ENCODE measurements at regions not wholly inside any gene's neighbourhood (a gene's known extent, or its start where the extent isn't known, plus 50 kb on each side); places are given as distances from the start of the nearest gene placed in this dataset.

- Histone ChIP-seq H3K4me3 (ENCODE audit: low read depth in 1 of 2, low read length in 2 of 2) (no peak overlapping the region), H3K9me3 (ENCODE audit: control insufficient read depth in 1 of 2, low read length in 2 of 2) (no peaks in the 10 kb centered on the region), H3K4me1 (ENCODE audit: control insufficient read depth in 1 of 2, insufficient read depth in 2 of 2, low read length in 2 of 2) (no peaks in the 10 kb centered on the region), H3K27ac (ENCODE audit: low read depth, low read length) (no peak overlapping the region), H3K27me3 (ENCODE audit: control insufficient read depth in 1 of 2, insufficient read depth in 2 of 2, low read length in 2 of 2) (no peaks in the 10 kb centered on the region), H3K9ac (ENCODE audit: low read depth in 1 of 2, low read length in 2 of 2) (no peak overlapping the region), H3K36me3 (ENCODE audit: control insufficient read depth in 1 of 2, insufficient read depth in 2 of 2, low read length in 2 of 2) (no peaks in the 10 kb centered on the region)
Observed at GRCh38 chr13:90995614-90996013, 351.9 kb upstream of the MIR17HG start.

DNA sequence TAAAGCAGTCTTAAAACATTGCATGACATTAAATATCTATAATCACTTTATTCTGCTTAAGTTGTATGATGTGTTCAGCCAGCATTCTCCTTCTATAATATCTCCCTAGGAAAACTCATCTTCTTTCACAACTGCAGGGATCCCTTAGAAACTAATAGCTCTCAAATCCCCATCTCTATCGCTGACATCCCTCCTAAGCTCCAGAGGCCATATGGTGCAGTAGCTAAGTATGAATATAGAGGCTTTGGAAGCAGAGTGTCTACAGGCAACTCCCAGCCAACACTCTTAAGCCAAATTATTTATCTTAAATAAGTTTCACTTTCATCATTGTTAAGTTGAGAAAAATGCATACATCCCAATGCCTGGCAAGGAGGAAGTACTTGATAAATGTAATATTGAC is 349.5 kb upstream of the MIR17HG start:
- Histone ChIP-seq H3K4me1 (ENCODE audit: control insufficient read depth in 1 of 2, insufficient read depth in 2 of 2, low read length in 2 of 2) (no peaks in the 10 kb centered on the region), H3K36me3 (ENCODE audit: control insufficient read depth in 1 of 2, insufficient read depth in 2 of 2, low read length in 2 of 2) (no peaks in the 10 kb centered on the region), H3K27ac (ENCODE audit: low read depth, low read length) (no peak overlapping the region), H3K4me3 (ENCODE audit: low read depth in 1 of 2, low read length in 2 of 2) (no peak overlapping the region), H3K27me3 (ENCODE audit: control insufficient read depth in 1 of 2, insufficient read depth in 2 of 2, low read length in 2 of 2) (no peaks in the 10 kb centered on the region), H3K9me3 (ENCODE audit: control insufficient read depth in 1 of 2, low read length in 2 of 2) (no peaks in the 10 kb centered on the region), H3K9ac (ENCODE audit: low read depth in 1 of 2, low read length in 2 of 2) (no peak overlapping the region)

GRCh38 chr13:90999401-90999800 is 348.1 kb upstream of the MIR17HG start:
- Histone ChIP-seq H3K9ac (ENCODE audit: low read depth in 1 of 2, low read length in 2 of 2) (no peak overlapping the region), H3K4me1 (ENCODE audit: control insufficient read depth in 1 of 2, insufficient read depth in 2 of 2, low read length in 2 of 2) (no peaks in the 10 kb centered on the region), H3K27ac (ENCODE audit: low read depth, low read length) (no peak overlapping the region), H3K36me3 (ENCODE audit: control insufficient read depth in 1 of 2, insufficient read depth in 2 of 2, low read length in 2 of 2) (no peaks in the 10 kb centered on the region), H3K9me3 (ENCODE audit: control insufficient read depth in 1 of 2, low read length in 2 of 2) (no peaks in the 10 kb centered on the region), H3K4me3 (ENCODE audit: low read depth in 1 of 2, low read length in 2 of 2) (no peak overlapping the region), H3K27me3 (ENCODE audit: control insufficient read depth in 1 of 2, insufficient read depth in 2 of 2, low read length in 2 of 2) (no peaks in the 10 kb centered on the region)

- Histone ChIP-seq H3K9me3 (ENCODE audit: control insufficient read depth in 1 of 2, low read length in 2 of 2) (no peaks in the 10 kb centered on the region), H3K27ac (ENCODE audit: low read depth, low read length) (no peak overlapping the region), H3K9ac (ENCODE audit: low read depth in 1 of 2, low read length in 2 of 2) (no peak overlapping the region), H3K4me1 (ENCODE audit: control insufficient read depth in 1 of 2, insufficient read depth in 2 of 2, low read length in 2 of 2) (no peaks in the 10 kb centered on the region), H3K4me3 (ENCODE audit: low read depth in 1 of 2, low read length in 2 of 2) (no peak overlapping the region), H3K36me3 (ENCODE audit: control insufficient read depth in 1 of 2, insufficient read depth in 2 of 2, low read length in 2 of 2) (no peaks in the 10 kb centered on the region), H3K27me3 (ENCODE audit: control insufficient read depth in 1 of 2, insufficient read depth in 2 of 2, low read length in 2 of 2) (no peaks in the 10 kb centered on the region)
Observed at GRCh38 chr13:91001371-91001770, 346.1 kb upstream of the MIR17HG start.

DNA sequence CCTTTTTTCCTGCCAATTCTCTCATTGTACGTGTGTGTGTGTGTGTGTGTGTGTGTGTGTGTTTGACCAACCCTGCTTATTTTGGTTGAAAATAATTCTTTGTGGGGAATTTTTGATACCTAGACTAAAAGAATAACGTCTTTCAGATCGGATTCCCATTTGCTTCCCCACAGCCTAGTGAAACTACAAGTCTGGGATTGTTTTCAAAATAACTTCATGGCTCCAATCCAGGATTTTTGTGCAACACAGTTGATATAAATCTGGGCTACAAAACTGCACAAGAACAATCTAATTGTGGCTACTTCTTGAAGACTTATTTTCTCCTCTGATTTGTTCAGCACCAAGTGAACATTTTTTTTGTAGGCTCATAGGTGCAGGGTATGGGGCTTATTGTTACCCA is 332.8 kb upstream of the MIR17HG start:
- no peaks in the 10 kb centered on the region for H3K27me3 ChIP-seq (ENCODE audit: control insufficient read depth in 1 of 2, insufficient read depth in 2 of 2, low read length in 2 of 2)
- no peaks in the 10 kb centered on the region for H3K9me3 ChIP-seq (ENCODE audit: control insufficient read depth in 1 of 2, low read length in 2 of 2)
- H3K27ac ChIP-seq (ENCODE audit: low read depth, low read length): no peak overlapping the region
- H3K4me1 ChIP-seq (ENCODE audit: control insufficient read depth in 1 of 2, insufficient read depth in 2 of 2, low read length in 2 of 2): no peaks in the 10 kb centered on the region
- no peak overlapping the region for H3K9ac ChIP-seq (ENCODE audit: low read depth in 1 of 2, low read length in 2 of 2)
- no peak overlapping the region for H3K4me3 ChIP-seq (ENCODE audit: low read depth in 1 of 2, low read length in 2 of 2)
- no peaks in the 10 kb centered on the region for H3K36me3 ChIP-seq (ENCODE audit: control insufficient read depth in 1 of 2, insufficient read depth in 2 of 2, low read length in 2 of 2)

DNA sequence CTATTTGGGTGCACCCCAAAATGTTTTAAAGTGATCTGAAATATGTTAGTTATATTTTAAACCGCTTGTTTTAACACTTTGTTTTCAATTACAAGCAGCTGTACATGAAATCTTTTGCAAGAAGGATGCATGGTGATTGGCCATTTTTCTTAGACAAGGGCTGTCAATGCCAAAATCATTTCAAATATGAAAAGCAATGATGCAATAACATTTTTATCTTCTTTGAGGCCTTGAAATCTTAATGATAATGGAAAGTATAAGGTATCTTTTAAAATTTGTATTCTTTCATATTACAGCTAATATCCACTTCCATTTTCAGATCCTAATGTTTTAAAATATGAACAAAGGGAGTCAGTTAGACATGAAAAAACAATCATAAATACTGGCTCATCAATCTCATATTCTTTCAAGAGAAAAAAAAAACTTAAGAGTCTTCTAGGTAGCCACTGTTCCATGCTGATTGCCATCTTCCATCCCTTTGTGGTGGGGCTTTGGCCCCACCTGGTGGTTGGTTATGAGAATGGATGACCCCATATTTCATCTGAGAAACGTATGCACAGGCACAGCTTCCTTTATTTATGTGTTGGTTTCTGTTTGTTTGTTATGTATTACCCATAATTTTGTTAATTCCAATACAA is 330.3 kb upstream of the MIR17HG start:
- H3K36me3 ChIP-seq (ENCODE audit: control insufficient read depth in 1 of 2, insufficient read depth in 2 of 2, low read length in 2 of 2): no peaks in the 10 kb centered on the region
- H3K27ac ChIP-seq (ENCODE audit: low read depth, low read length): no peak overlapping the region
- no peak overlapping the region for H3K4me3 ChIP-seq (ENCODE audit: low read depth in 1 of 2, low read length in 2 of 2)
- H3K4me1 ChIP-seq (ENCODE audit: control insufficient read depth in 1 of 2, insufficient read depth in 2 of 2, low read length in 2 of 2): no peaks in the 10 kb centered on the region
- H3K9ac ChIP-seq (ENCODE audit: low read depth in 1 of 2, low read length in 2 of 2): no peak overlapping the region
- no peaks in the 10 kb centered on the region for H3K27me3 ChIP-seq (ENCODE audit: control insufficient read depth in 1 of 2, insufficient read depth in 2 of 2, low read length in 2 of 2)
- H3K9me3 ChIP-seq (ENCODE audit: control insufficient read depth in 1 of 2, low read length in 2 of 2): no peaks in the 10 kb centered on the region

- Histone ChIP-seq H3K4me3 (ENCODE audit: low read depth in 1 of 2, low read length in 2 of 2) (no peak overlapping the region), H3K4me1 (ENCODE audit: control insufficient read depth in 1 of 2, insufficient read depth in 2 of 2, low read length in 2 of 2) (no peaks in the 10 kb centered on the region), H3K27ac (ENCODE audit: low read depth, low read length) (no peak overlapping the region), H3K9ac (ENCODE audit: low read depth in 1 of 2, low read length in 2 of 2) (no peak overlapping the region), H3K9me3 (ENCODE audit: control insufficient read depth in 1 of 2, low read length in 2 of 2) (no peaks in the 10 kb centered on the region), H3K27me3 (ENCODE audit: control insufficient read depth in 1 of 2, insufficient read depth in 2 of 2, low read length in 2 of 2) (no peaks in the 10 kb centered on the region), H3K36me3 (ENCODE audit: control insufficient read depth in 1 of 2, insufficient read depth in 2 of 2, low read length in 2 of 2) (no peaks in the 10 kb centered on the region)
Observed at GRCh38 chr13:91017669-91018053, 329.8 kb upstream of the MIR17HG start.

DNA sequence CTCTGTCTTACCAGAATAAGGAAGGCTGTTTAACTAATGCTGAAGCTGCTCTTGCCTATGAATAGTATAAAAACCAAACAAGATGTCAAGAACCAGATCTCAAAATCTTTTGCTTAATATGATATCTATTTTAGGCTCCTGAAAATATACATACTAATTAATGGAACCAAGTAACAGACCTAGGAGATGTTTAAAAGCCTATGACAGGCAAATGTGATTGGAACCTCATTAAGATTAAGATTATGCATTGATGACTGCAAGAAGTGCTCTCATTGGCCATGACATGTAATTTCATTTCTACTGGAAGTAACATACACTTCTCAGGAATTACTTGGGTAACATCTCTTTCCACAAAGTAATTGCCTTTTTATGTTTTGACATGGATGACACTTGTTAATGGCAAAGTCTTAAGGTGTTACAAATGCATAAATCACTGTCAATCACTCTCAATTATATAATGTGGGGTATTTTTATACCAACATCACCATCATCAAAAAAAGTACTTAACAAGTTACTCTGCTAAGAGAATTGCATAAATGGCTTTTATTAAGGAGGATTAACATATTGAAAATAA is 326.9 kb upstream of the MIR17HG start:
- Histone ChIP-seq H3K36me3 (ENCODE audit: control insufficient read depth in 1 of 2, insufficient read depth in 2 of 2, low read length in 2 of 2) (no peaks in the 10 kb centered on the region), H3K27ac (ENCODE audit: low read depth, low read length) (no peak overlapping the region), H3K4me3 (ENCODE audit: low read depth in 1 of 2, low read length in 2 of 2) (no peak overlapping the region), H3K9ac (ENCODE audit: low read depth in 1 of 2, low read length in 2 of 2) (no peak overlapping the region), H3K9me3 (ENCODE audit: control insufficient read depth in 1 of 2, low read length in 2 of 2) (no peaks in the 10 kb centered on the region), H3K27me3 (ENCODE audit: control insufficient read depth in 1 of 2, insufficient read depth in 2 of 2, low read length in 2 of 2) (no peaks in the 10 kb centered on the region), H3K4me1 (ENCODE audit: control insufficient read depth in 1 of 2, insufficient read depth in 2 of 2, low read length in 2 of 2) (no peaks in the 10 kb centered on the region)

DNA sequence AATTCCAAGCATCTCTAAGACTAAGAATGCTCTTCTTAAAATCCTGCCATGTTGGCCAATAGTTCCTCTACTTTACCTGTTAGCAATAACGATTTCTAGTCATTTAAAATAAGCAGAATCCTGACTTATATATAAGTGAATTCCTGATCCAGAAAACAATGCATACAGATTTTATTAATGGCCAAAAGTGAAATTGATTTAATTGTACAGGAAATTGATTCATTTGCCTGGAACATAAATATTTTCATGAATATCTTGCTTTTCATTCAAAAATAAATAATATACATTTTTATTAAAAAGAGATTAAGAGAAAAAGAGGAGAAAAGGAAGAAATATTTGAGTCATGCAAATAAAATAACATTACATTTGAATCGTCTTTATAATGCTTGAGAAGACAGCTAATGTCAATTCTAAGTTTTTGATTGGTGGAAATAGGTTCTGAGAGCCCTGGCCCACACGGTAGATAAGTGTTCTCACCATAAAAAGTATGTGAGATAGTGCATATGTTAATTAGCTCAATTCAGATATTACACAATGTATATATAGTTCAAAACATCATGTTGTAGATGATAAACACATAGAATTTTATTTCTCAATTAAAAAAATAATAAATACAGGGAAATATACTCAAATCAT is 323.2 kb upstream of the MIR17HG start:
- no peaks in the 10 kb centered on the region for H3K27me3 ChIP-seq (ENCODE audit: control insufficient read depth in 1 of 2, insufficient read depth in 2 of 2, low read length in 2 of 2)
- no peak overlapping the region for H3K9ac ChIP-seq (ENCODE audit: low read depth in 1 of 2, low read length in 2 of 2)
- H3K9me3 ChIP-seq (ENCODE audit: control insufficient read depth in 1 of 2, low read length in 2 of 2): no peaks in the 10 kb centered on the region
- no peak overlapping the region for H3K4me3 ChIP-seq (ENCODE audit: low read depth in 1 of 2, low read length in 2 of 2)
- H3K4me1 ChIP-seq (ENCODE audit: control insufficient read depth in 1 of 2, insufficient read depth in 2 of 2, low read length in 2 of 2): no peaks in the 10 kb centered on the region
- H3K27ac ChIP-seq (ENCODE audit: low read depth, low read length): no peak overlapping the region
- H3K36me3 ChIP-seq (ENCODE audit: control insufficient read depth in 1 of 2, insufficient read depth in 2 of 2, low read length in 2 of 2): no peaks in the 10 kb centered on the region

DNA sequence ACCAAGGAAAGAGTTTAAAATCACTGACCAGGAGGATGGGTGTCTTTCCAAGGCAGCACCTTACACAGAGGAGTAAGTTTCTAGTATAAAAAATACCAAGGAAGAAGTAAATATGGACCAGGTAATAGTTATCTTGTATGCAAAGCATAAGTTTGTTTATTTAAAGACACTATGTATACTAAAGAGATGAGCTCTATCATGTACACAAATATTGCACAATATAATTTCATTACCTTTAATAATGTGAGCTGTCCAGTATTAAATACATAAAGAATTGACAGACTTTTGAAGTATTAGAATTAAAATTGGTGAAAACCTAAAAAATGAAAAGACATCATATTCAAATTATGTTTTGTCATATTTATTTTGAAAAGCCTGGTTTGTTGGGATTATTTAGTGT is 322.0 kb upstream of the MIR17HG start:
- Histone ChIP-seq H3K9me3 (ENCODE audit: control insufficient read depth in 1 of 2, low read length in 2 of 2) (no peaks in the 10 kb centered on the region), H3K36me3 (ENCODE audit: control insufficient read depth in 1 of 2, insufficient read depth in 2 of 2, low read length in 2 of 2) (no peaks in the 10 kb centered on the region), H3K9ac (ENCODE audit: low read depth in 1 of 2, low read length in 2 of 2) (no peak overlapping the region), H3K4me3 (ENCODE audit: low read depth in 1 of 2, low read length in 2 of 2) (no peak overlapping the region), H3K4me1 (ENCODE audit: control insufficient read depth in 1 of 2, insufficient read depth in 2 of 2, low read length in 2 of 2) (no peaks in the 10 kb centered on the region), H3K27ac (ENCODE audit: low read depth, low read length) (no peak overlapping the region), H3K27me3 (ENCODE audit: control insufficient read depth in 1 of 2, insufficient read depth in 2 of 2, low read length in 2 of 2) (no peaks in the 10 kb centered on the region)
